ENCODE measurements at regions not wholly inside any gene's neighbourhood (a gene's known extent, or its start where the extent isn't known, plus 50 kb on each side); places are given as distances from the start of the nearest gene placed in this dataset.

DNA sequence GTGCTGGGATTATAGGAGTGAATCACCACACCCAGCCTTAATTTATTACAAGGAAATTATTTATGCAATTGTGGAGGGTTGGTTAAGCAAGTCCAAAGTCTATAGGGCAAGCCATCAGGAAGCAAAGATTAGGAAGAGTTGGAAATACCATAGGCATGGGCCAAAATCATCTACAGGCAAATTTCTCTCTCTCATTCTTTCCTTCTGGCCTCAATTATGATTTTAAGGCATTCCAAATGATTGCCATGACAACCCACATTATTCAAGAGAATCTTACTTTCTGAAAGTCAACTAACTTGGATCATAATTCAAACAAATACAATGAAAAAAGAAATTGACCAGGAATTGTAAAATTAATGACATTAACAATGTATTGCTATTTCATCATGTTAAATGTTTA, 400.8 kb downstream of the GPM6A start:
- TF ChIP-seq, protein P1, sequence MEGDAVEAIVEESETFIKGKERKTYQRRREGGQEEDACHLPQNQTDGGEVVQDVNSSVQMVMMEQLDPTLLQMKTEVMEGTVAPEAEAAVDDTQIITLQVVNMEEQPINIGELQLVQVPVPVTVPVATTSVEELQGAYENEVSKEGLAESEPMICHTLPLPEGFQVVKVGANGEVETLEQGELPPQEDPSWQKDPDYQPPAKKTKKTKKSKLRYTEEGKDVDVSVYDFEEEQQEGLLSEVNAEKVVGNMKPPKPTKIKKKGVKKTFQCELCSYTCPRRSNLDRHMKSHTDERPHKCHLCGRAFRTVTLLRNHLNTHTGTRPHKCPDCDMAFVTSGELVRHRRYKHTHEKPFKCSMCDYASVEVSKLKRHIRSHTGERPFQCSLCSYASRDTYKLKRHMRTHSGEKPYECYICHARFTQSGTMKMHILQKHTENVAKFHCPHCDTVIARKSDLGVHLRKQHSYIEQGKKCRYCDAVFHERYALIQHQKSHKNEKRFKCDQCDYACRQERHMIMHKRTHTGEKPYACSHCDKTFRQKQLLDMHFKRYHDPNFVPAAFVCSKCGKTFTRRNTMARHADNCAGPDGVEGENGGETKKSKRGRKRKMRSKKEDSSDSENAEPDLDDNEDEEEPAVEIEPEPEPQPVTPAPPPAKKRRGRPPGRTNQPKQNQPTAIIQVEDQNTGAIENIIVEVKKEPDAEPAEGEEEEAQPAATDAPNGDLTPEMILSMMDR (IDR thresholded peaks at IDR 0.05), result no peak
- no peak for TF ChIP-seq EP300 (IDR thresholded peaks at IDR 0.05)
- no peak for TF ChIP-seq POLR2A (IDR thresholded peaks at IDR 0.05)

All from tibial nerve (tissue), 4 donors.